ENCODE measurements at regions not wholly inside any gene's neighbourhood (a gene's known extent, or its start where the extent isn't known, plus 50 kb on each side); places are given as distances from the start of the nearest gene placed in this dataset.

DNA sequence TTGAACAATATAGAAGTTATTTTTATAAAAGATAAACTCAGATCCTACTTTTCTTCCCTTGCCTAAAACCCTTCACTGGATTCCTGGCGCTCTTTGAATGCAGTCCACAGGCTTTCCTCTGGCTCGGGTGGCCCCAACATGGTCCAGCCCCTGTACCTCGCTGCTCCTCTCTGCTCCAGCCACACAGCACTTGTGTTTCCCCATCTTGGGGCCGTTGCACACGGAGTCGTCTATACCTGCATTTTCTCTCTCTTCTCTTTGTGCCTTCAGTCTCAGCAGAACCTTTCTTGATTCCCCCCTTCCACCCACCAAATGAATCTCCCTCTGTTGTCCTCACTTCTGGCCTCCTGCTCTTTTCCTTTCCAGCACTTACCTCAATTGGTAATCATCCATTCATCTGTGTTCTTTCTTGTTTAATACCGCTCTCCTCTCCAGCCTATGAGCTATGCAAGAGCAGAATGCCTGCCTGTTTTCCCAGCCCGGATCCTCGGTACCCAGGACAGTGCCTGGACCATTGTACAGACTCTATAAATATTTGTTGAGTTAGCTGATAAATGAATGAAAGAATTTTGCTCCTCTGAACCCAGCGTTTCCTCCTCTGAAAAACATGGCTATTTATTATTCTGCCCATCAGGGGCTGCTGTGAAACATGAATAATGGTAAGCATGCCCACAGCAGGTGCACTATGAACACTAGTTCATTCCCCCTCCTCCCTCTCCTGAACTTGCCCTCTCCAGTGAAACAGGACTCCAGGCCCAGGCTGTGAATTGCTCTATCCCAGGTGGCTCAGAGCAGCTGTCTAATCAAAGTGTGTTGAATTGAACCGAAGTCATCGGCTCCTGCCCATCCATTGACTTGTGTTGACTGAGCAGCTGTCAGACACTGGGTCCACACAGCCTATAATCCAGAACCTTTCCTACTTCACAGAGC, 266.9 kb downstream of the PTPRU start:
- Histone ChIP-seq H3K4me1 (ENCODE audit: control insufficient read depth, low read depth, low read length) (peaks cover 35% of the 10 kb centered on the region), H3K9me3 (ENCODE audit: control insufficient read depth, low read depth, low read length) (no peaks in the 10 kb centered on the region), H3K9ac (ENCODE audit: low read length) (no peak overlapping the region), H3K27me3 (ENCODE audit: control insufficient read depth, insufficient read depth, low read length) (no peaks in the 10 kb centered on the region), H3K36me3 (ENCODE audit: control insufficient read depth, low read depth, low read length) (no peaks in the 10 kb centered on the region), H3K4me3 (ENCODE audit: low read length) (no peak overlapping the region), H3K27ac (ENCODE audit: low read length) (no peak overlapping the region)

DNA sequence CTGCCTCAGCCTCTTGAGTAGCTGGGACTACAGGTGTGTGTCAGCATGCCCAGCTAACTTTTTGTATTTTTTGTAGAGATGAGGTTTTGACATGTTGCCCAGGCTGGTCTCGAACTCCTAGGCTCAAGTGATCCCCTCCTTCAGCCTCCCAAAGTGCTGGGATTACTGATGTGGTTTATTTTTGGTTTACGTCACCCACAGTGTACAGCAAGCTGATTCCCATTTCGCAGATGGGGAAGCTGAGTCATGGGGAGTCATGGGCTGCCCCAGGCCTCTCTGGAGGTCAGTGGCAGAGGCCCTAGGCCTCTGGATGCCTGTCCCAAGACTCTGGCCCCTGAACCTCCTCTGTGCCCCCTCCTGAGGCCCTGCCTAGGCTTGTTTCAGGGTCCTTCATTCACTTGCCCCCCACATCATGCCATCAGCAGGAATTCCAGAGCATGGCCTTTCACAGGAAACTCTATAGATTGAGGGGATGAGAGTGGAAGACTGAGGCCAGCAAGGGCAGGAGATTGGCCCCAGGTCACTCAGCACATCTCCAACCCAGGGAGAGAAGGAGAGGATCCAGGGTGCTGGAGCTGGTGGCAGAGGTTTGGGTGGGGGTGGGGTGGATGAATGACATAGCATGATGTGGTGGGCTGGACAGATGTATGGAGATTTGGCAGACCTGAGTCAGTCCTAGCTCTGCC, 266.0 kb downstream of the PTPRU start:
- no peaks in the 10 kb centered on the region for H3K36me3 ChIP-seq (ENCODE audit: control insufficient read depth, low read depth, low read length)
- no peak overlapping the region for H3K4me3 ChIP-seq (ENCODE audit: low read length)
- no peaks in the 10 kb centered on the region for H3K9me3 ChIP-seq (ENCODE audit: control insufficient read depth, low read depth, low read length)
- H3K27ac ChIP-seq (ENCODE audit: low read length), result peak overlapping the region; percentile 11
- no peak overlapping the region for H3K9ac ChIP-seq (ENCODE audit: low read length)
- no peaks in the 10 kb centered on the region for H3K27me3 ChIP-seq (ENCODE audit: control insufficient read depth, insufficient read depth, low read length)
- peaks cover 35% of the 10 kb centered on the region for H3K4me1 ChIP-seq (ENCODE audit: control insufficient read depth, low read depth, low read length)

- H3K4me3 ChIP-seq (ENCODE audit: low read length), result no peak overlapping the region
- peak overlapping the region; percentile 25 for H3K27ac ChIP-seq (ENCODE audit: low read length)
- H3K4me1 ChIP-seq (ENCODE audit: control insufficient read depth, low read depth, low read length), result peaks cover 35% of the 10 kb centered on the region
- H3K27me3 ChIP-seq (ENCODE audit: control insufficient read depth, insufficient read depth, low read length), result no peaks in the 10 kb centered on the region
- no peaks in the 10 kb centered on the region for H3K36me3 ChIP-seq (ENCODE audit: control insufficient read depth, low read depth, low read length)
- no peaks in the 10 kb centered on the region for H3K9me3 ChIP-seq (ENCODE audit: control insufficient read depth, low read depth, low read length)
- no peak overlapping the region for H3K9ac ChIP-seq (ENCODE audit: low read length)
These were observed 265.1 kb downstream of the PTPRU start for GRCh38 chr1:29501227-29501976.

GRCh38 chr1:29500651-29501050, 264.3 kb downstream of the PTPRU start:
- no peaks in the 10 kb centered on the region for H3K27me3 ChIP-seq (ENCODE audit: control insufficient read depth, insufficient read depth, low read length)
- H3K4me3 ChIP-seq (ENCODE audit: low read length), result no peak overlapping the region
- no peak overlapping the region for H3K9ac ChIP-seq (ENCODE audit: low read length)
- no peaks in the 10 kb centered on the region for H3K36me3 ChIP-seq (ENCODE audit: control insufficient read depth, low read depth, low read length)
- H3K9me3 ChIP-seq (ENCODE audit: control insufficient read depth, low read depth, low read length), result no peaks in the 10 kb centered on the region
- peak overlapping the region; percentile 25 for H3K27ac ChIP-seq (ENCODE audit: low read length)
- H3K4me1 ChIP-seq (ENCODE audit: control insufficient read depth, low read depth, low read length), result peaks cover 35% of the 10 kb centered on the region

DNA sequence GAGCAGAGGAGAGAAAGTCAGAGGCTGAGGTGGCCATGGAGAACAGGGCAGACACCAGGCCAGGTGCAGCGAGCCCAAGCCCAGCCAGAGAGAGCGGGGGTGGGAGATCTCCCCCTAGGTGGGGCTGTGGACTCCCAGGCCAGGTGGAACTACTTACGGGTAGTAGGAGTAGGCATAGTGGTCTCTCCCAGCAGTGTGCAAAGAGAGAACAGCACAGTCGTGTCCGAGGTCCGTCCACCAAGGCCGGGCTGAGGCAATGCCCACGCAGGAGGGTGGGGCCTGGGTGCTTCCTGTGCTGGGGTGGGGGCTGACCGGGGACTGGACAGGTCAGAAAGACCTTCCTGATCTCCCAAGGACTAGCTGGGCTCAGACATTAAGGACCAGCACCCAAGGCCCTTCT, 263.7 kb downstream of the PTPRU start:
- H3K36me3 ChIP-seq (ENCODE audit: control insufficient read depth, low read depth, low read length), result no peaks in the 10 kb centered on the region
- no peak overlapping the region for H3K4me3 ChIP-seq (ENCODE audit: low read length)
- H3K27ac ChIP-seq (ENCODE audit: low read length), result no peak overlapping the region
- peaks cover 35% of the 10 kb centered on the region for H3K4me1 ChIP-seq (ENCODE audit: control insufficient read depth, low read depth, low read length)
- no peaks in the 10 kb centered on the region for H3K9me3 ChIP-seq (ENCODE audit: control insufficient read depth, low read depth, low read length)
- H3K9ac ChIP-seq (ENCODE audit: low read length), result no peak overlapping the region
- no peaks in the 10 kb centered on the region for H3K27me3 ChIP-seq (ENCODE audit: control insufficient read depth, insufficient read depth, low read length)

- Histone ChIP-seq H3K27ac (ENCODE audit: low read length) (no peak overlapping the region), H3K36me3 (ENCODE audit: control insufficient read depth, low read depth, low read length) (no peaks in the 10 kb centered on the region)
These were observed 262.9 kb downstream of the PTPRU start for GRCh38 chr1:29499104-29499650.

DNA sequence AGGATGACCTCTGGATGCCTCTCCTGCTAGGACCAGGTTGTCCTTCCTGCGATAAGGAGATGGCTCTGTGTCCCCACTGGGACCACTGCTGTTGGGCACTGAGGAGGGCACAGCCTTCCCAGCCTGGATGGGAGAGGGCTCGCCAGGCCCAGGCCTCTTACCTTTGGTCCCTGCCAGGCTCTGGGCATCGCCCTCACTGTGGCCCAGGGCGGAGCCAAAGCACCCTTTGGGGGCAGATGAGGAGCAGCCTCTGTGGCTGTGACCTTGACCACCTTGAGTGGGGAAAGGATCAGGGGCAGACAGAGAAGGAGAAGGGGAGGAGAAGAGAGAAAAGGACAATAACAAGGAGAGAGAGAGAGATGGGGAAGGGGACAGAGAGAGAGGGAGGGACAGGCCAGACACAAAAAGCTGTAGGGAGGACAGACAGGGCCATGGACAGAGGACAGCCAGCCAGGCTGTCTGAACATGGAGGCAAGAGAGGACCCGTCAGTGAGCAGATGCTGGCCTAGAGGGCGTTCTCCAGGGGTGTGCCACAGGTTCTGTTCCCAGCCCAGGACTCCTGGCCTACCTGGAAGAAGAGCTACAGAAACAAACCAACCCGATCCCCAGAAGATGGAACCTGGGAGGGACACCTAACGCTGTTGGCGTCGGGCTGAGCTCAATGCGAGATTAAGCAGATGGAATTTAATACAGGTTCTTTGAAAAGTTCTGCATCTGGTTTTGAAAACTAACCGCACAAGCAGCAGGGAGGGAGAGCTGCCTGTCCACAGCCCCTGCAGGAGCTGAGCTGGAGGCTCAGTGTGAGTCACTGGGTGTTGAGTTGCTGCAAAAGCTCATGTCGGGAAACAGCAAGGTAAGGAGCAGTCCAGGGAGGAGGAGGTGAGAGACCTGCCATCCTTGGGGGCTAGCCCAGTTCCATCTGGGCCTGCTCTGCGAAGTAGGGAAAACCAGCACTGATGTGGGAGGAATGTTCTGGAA, 262.1 kb downstream of the PTPRU start:
- Histone ChIP-seq H3K9me3 (ENCODE audit: control insufficient read depth, low read depth, low read length) (no peaks in the 10 kb centered on the region), H3K4me1 (ENCODE audit: control insufficient read depth, low read depth, low read length) (peaks cover 23% of the 10 kb centered on the region), H3K27ac (ENCODE audit: low read length) (no peak overlapping the region), H3K9ac (ENCODE audit: low read length) (no peak overlapping the region), H3K27me3 (ENCODE audit: control insufficient read depth, insufficient read depth, low read length) (no peaks in the 10 kb centered on the region), H3K4me3 (ENCODE audit: low read length) (no peak overlapping the region), H3K36me3 (ENCODE audit: control insufficient read depth, low read depth, low read length) (no peaks in the 10 kb centered on the region)

More at GRCh38 chr1:29499104-29499650, 262.9 kb downstream of the PTPRU start:
- Histone ChIP-seq H3K9me3 (ENCODE audit: control insufficient read depth, low read depth, low read length) (no peaks in the 10 kb centered on the region), H3K4me3 (ENCODE audit: low read length) (no peak overlapping the region), H3K9ac (ENCODE audit: low read length) (no peak overlapping the region), H3K27me3 (ENCODE audit: control insufficient read depth, insufficient read depth, low read length) (no peaks in the 10 kb centered on the region), H3K4me1 (ENCODE audit: control insufficient read depth, low read depth, low read length) (peaks cover 31% of the 10 kb centered on the region)

DNA sequence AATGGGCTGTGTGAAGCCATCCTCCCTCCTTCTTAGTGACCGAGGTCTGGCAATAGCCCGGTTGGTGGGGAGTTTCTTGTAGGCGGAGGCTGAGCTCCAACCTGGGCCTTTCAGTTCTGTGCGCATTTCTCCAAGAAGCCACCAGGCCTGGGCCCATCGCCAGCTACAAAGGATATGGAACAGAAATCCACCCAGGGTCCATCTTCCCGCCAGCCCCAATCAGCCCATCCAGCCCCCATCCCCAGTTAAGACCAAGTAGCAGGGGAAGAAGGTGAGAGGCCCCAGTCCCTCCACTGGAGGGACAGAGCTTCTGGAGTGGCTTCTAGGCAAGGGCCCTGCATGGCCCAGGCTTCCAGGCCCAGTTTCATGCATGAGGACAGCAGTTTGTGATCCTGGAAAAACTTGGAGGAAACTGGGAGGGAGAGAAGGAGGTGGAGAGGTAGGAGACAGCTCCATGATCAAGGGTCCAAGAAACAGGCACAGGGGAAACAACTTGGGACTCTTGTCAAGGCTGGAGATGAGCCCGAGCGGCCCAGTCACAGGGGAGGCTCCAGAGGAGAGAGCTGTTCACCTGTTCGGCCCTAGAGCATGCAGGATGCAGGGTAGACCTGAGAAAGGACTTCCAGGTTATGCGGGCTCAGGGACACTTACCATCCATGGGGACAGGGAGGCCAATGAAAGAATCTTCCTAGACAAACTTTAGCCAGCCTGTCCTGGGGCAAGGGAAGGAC, 261.2 kb downstream of the PTPRU start:
- no peaks in the 10 kb centered on the region for H3K36me3 ChIP-seq (ENCODE audit: control insufficient read depth, low read depth, low read length)
- no peak overlapping the region for H3K9ac ChIP-seq (ENCODE audit: low read length)
- H3K4me1 ChIP-seq (ENCODE audit: control insufficient read depth, low read depth, low read length), result peaks cover 15% of the 10 kb centered on the region
- H3K4me3 ChIP-seq (ENCODE audit: low read length), result no peak overlapping the region
- no peaks in the 10 kb centered on the region for H3K27me3 ChIP-seq (ENCODE audit: control insufficient read depth, insufficient read depth, low read length)
- no peak overlapping the region for H3K27ac ChIP-seq (ENCODE audit: low read length)
- no peaks in the 10 kb centered on the region for H3K9me3 ChIP-seq (ENCODE audit: control insufficient read depth, low read depth, low read length)

GRCh38 chr1:29496701-29497100, 260.4 kb downstream of the PTPRU start:
- H3K36me3 ChIP-seq (ENCODE audit: control insufficient read depth, low read depth, low read length), result no peaks in the 10 kb centered on the region
- H3K9ac ChIP-seq (ENCODE audit: low read length), result no peak overlapping the region
- H3K4me3 ChIP-seq (ENCODE audit: low read length), result no peak overlapping the region
- H3K4me1 ChIP-seq (ENCODE audit: control insufficient read depth, low read depth, low read length), result peaks cover 10% of the 10 kb centered on the region
- no peak overlapping the region for H3K27ac ChIP-seq (ENCODE audit: low read length)
- H3K27me3 ChIP-seq (ENCODE audit: control insufficient read depth, insufficient read depth, low read length), result no peaks in the 10 kb centered on the region
- no peaks in the 10 kb centered on the region for H3K9me3 ChIP-seq (ENCODE audit: control insufficient read depth, low read depth, low read length)

Data from iPS-18a (cell line).